Kidney epithelial cell (primary cell): ENCODE measurements at regions not wholly inside any gene's neighbourhood (a gene's known extent, or its start where the extent isn't known, plus 50 kb on each side); places are given as distances from the start of the nearest gene placed in this dataset.

Source experiments
- DNase-seq: peaks from one replicate; pipeline ENCODE4 v3.0.0-alpha.2; 2010; ENCODE audit warnings: low read depth
- H3K27me3 ChIP-seq: 2 replicates; pipeline ENCODE4 v1.6.0; 2011; ENCODE audit warnings: low read length; ENCODE audit not compliant: control insufficient read depth, insufficient read depth
- H3K36me3 ChIP-seq: 2 replicates; pipeline ENCODE4 v1.5.1; 2011; ENCODE audit warnings: low read length; ENCODE audit not compliant: control insufficient read depth, insufficient read depth
- H3K4me3 ChIP-seq: 2 replicates; pipeline ENCODE4 v1.5.1; 2011; ENCODE audit warnings: low read depth, mild to moderate bottlenecking, control low read depth, low read length
- CTCF ChIP-seq: IDR thresholded peaks from 2 replicates; pipeline ENCODE4 v1.5.1; 2011; ENCODE audit warnings: mild to moderate bottlenecking, moderate library complexity, low read length, control low read depth, inconsistent platforms; ENCODE audit not compliant: insufficient read depth, poor library complexity, severe bottlenecking

DNA sequence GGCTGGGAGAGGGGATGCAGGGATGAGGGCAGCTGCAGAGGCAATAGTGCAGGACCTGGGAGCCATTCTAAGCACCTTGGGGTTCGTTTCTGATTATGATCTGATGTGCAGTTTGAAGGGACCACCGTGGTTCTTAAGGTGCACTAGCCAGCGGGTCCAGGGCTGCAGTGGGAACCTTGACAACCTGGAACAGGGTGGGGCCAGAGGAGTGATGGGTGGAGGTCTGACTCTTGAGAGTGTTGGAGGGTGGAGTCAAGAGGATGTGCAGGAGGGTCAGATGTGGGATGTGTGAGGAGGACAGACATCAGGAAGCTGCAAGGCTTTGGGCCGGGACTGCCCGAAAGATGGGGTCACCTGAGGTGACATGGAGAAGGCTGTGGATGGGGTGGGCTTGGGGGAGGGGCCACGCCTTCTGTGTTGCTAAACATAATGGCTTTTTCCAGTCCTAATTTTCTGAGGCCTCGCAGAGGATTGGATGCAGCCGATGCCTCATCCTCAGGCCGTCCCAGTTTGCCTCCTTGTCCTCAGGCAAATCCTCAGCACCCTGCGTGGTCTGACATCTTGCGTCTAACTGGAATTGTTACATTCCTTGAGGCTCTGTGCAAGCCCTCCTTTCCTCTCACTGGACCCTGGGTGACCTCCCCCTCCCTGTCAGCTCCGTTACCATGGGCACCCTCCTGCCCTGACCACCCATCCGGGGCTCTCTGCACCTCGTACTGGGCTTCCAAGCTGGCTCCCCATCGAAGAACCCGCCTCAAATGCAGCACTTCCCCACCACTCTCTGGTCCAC lies 61.4 kb upstream of the TRPM1 start:
- Histone ChIP-seq H3K4me3 (no peak overlapping the region), H3K27me3 (peaks cover 3% of the 10 kb centered on the region), H3K36me3 (no peaks in the 10 kb centered on the region)
- no peak for TF ChIP-seq CTCF
- DNase-seq = no peak

DNA sequence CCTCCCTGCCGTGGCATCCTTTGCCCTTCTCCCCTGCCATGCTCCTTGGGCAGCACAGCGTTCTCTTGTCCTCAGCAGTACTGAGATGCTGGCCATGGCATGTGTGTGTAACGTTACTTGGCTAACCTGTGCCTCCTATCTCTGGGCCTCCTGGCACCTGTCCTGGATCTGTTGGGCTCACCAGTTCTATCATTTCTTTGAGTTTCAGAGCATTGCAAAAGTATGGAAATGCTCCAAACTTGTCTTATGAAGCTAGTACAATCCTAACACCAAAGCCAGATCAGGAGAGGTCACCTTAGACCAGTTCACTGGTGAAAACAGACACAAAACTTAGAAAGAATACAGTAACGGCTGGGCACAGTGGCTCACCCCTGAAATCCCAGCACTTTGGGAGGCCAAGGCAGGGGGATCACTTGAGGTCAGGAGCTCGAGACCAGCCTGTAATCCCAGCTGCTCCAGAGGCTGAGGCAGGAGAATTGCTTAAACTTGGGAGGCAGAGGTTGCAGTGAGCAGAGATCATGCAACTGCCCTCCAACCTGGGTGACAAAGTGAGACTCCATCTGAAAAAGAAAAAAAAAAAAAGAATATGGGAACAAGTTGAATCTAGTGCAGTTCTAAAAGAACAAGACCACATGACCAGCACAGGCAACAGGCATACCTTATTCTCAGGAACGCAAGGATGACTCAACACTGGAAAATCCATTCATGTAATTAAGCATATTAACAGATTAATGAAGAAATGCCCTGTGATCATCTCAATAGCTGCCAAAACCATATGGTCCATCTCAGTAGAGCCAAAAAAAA lies 62.4 kb upstream of the TRPM1 start:
- TF ChIP-seq CTCF = no peak
- peaks cover 3% of the 10 kb centered on the region for H3K27me3 ChIP-seq
- H3K36me3 ChIP-seq = no peaks in the 10 kb centered on the region
- peak; percentile 21 for DNase-seq
- H3K4me3 ChIP-seq = no peak overlapping the region

GRCh38 chr15:31164573-31164912 lies 63.0 kb upstream of the TRPM1 start:
- Histone ChIP-seq H3K27me3 (peaks cover 3% of the 10 kb centered on the region), H3K4me3 (no peak overlapping the region), H3K36me3 (no peaks in the 10 kb centered on the region)
- TF ChIP-seq CTCF = no peak
- no peak for DNase-seq

- Histone ChIP-seq H3K4me3 (no peak overlapping the region), H3K27me3 (no peaks in the 10 kb centered on the region), H3K36me3 (no peaks in the 10 kb centered on the region)
- no peak for DNase-seq
- TF ChIP-seq CTCF = no peak
Measured at GRCh38 chr15:31169558-31169957, 68.0 kb upstream of the TRPM1 start.

DNA sequence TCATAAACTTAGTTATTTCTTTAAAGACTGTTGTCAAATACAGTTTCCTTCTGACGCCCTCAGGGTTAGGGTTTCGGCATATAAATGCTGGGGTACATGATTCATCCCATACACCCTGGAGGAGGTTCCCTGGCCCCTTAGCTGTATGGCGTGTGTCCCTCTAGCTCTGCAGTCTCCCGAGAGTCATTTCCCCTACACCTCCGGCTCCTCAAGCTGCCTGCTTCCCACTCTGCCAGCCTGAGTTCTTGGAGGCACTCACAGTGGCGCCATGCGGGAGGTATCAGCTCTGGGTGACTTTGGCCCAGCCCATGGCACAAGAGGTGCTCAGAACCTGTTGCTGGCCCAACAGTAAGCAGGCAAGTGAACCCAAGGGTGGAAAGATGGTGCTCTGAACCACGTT lies 70.2 kb upstream of the TRPM1 start:
- DNase-seq = no peak
- no peaks in the 10 kb centered on the region for H3K27me3 ChIP-seq
- H3K36me3 ChIP-seq = no peaks in the 10 kb centered on the region
- TF ChIP-seq CTCF = no peak
- H3K4me3 ChIP-seq = no peak overlapping the region
